ENCODE measurements at regions not wholly inside any gene's neighbourhood (a gene's known extent, or its start where the extent isn't known, plus 50 kb on each side); places are given as distances from the start of the nearest gene placed in this dataset.
"Not testable (repeated sequence)": the region's sequence is repeated elsewhere in the genome, so short reads cannot be mapped to it uniquely, and the experiment has no call there.

DNA sequence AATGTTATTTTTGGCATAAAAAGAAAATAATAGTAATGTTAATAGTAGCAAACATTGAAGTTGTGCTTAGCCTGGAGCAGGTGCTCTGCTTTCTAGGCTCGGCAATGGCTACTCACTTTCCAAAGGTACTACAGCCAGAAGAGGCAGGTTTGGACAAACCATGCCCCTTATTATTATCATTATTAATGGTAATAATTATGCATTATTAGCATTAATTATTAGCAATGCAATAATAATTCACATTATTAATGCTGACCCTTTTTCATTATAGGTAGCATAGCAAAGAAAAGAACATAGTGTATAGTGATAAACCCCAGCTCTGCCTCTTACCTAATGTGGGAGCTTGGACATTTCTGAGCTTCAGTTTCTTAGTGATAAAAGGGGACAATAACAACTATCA is 171.4 kb downstream of the EDEM1 start:
- Histone ChIP-seq H3K4me2 (ENCODE audit: low read length) (no peak overlapping the region), H3F3A (ENCODE audit: insufficient read depth, low read length, poor library complexity, severe bottlenecking) (no peaks in the 10 kb centered on the region), H4K20me1 (ENCODE audit: insufficient read depth) (no peaks in the 10 kb centered on the region), H3K36me3 (ENCODE audit: insufficient read depth, low read length) (no peaks in the 10 kb centered on the region), H2AFZ (ENCODE audit: low read depth, low read length) (no peak overlapping the region), H3K9me2 (ENCODE audit: insufficient read depth, low read length) (no peaks in the 10 kb centered on the region), H3K27me3 (ENCODE audit: insufficient read depth, low read depth, low read length) (no peaks in the 10 kb centered on the region), H3K9ac (ENCODE audit: low read length) (no peak overlapping the region), H3K79me2 (replicated peaks; ENCODE audit: insufficient read depth, low read length) (no peaks in the 10 kb centered on the region), H3K27ac (ENCODE audit: low read length) (no peak overlapping the region), H3K4me3 (ENCODE audit: low read length) (no peak overlapping the region), H3K9me3 (ENCODE audit: low read length) (no peaks in the 10 kb centered on the region)
- TF ChIP-seq RAD21 (conservative IDR thresholded peaks at IDR 0.05) (no peak), TAF1 (IDR thresholded peaks at IDR 0.05; ENCODE audit: low read depth) (no peak), SMC3 (conservative IDR thresholded peaks at IDR 0.05; ENCODE audit: poor library complexity) (no peak), EZH2 (IDR thresholded peaks at IDR 0.05; ENCODE audit: borderline replicate concordance, insufficient read depth, low read length, poor library complexity, severe bottlenecking) (no peak), POLR2AphosphoS5 (IDR thresholded peaks at IDR 0.05) (no peak), MXI1 (conservative IDR thresholded peaks at IDR 0.05; ENCODE audit: poor library complexity, severe bottlenecking) (no peak)
- TF ChIP-seq, protein P1, sequence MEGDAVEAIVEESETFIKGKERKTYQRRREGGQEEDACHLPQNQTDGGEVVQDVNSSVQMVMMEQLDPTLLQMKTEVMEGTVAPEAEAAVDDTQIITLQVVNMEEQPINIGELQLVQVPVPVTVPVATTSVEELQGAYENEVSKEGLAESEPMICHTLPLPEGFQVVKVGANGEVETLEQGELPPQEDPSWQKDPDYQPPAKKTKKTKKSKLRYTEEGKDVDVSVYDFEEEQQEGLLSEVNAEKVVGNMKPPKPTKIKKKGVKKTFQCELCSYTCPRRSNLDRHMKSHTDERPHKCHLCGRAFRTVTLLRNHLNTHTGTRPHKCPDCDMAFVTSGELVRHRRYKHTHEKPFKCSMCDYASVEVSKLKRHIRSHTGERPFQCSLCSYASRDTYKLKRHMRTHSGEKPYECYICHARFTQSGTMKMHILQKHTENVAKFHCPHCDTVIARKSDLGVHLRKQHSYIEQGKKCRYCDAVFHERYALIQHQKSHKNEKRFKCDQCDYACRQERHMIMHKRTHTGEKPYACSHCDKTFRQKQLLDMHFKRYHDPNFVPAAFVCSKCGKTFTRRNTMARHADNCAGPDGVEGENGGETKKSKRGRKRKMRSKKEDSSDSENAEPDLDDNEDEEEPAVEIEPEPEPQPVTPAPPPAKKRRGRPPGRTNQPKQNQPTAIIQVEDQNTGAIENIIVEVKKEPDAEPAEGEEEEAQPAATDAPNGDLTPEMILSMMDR (IDR thresholded peaks at IDR 0.05; ENCODE audit: poor library complexity, severe bottlenecking), result no peak

DNA sequence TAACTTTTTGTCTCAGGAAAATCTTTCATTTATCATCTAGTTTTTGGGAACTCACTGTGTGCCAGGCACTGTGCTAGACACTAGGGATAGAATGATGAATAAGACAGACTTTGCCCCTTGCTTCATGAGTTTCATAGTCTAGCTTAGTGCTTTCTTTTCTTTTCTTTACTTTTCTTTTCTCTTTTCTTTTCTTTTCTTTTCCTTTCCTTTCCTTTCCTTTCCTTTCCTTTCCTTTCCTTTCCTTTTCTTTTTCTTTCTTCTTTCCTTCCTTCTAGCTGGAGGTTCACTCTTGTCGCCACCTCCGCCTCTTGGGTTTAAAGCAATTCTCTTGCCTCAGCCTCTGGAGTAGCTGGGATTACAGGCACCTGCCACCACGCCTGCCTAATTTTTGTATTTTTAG is 172.9 kb downstream of the EDEM1 start:
- H3K9me3 ChIP-seq (ENCODE audit: low read length), result no peaks in the 10 kb centered on the region
- no peaks in the 10 kb centered on the region for H3K79me2 ChIP-seq (replicated peaks; ENCODE audit: insufficient read depth, low read length)
- no peak overlapping the region for H3K27ac ChIP-seq (ENCODE audit: low read length)
- no peak overlapping the region for H2AFZ ChIP-seq (ENCODE audit: low read depth, low read length)
- no peaks in the 10 kb centered on the region for H4K20me1 ChIP-seq (ENCODE audit: insufficient read depth)
- no peaks in the 10 kb centered on the region for H3K27me3 ChIP-seq (ENCODE audit: insufficient read depth, low read depth, low read length)
- no peak overlapping the region for H3K9ac ChIP-seq (ENCODE audit: low read length)
- no peak overlapping the region for H3K4me3 ChIP-seq (ENCODE audit: low read length)
- H3K4me2 ChIP-seq (ENCODE audit: low read length), result no peak overlapping the region
- TF ChIP-seq SMC3 (conservative IDR thresholded peaks at IDR 0.05; ENCODE audit: poor library complexity) (no peak), POLR2AphosphoS5 (IDR thresholded peaks at IDR 0.05) (no peak)
- H3K9me2 ChIP-seq (ENCODE audit: insufficient read depth, low read length), result no peaks in the 10 kb centered on the region
- H3F3A ChIP-seq (ENCODE audit: insufficient read depth, low read length, poor library complexity, severe bottlenecking), result no peaks in the 10 kb centered on the region
- H3K36me3 ChIP-seq (ENCODE audit: insufficient read depth, low read length), result no peaks in the 10 kb centered on the region

DNA sequence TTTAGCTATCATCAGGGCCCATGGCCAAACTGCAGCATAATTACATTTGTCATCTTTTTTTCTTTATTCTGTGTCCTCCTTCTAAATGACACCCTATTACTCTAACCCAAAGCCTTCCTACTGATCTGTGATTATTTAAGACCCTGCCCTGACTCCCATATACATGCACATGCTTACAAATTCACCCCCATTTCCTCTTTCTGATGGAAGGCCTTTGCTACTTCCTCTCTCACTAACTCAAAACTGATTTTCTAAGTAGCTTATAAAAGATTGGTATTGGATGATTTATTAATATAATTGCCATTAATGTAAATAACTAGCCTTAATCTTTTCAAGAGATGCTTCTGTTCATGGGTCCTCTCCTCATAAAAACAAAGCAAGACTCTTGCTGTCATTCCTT is 179.2 kb downstream of the EDEM1 start:
- Histone ChIP-seq H3K27me3 (ENCODE audit: insufficient read depth, low read depth, low read length) (no peaks in the 10 kb centered on the region), H2AFZ (ENCODE audit: low read depth, low read length) (no peak overlapping the region), H3K9me2 (ENCODE audit: insufficient read depth, low read length) (no peaks in the 10 kb centered on the region), H3K27ac (ENCODE audit: low read length) (no peak overlapping the region), H3K4me3 (ENCODE audit: low read length) (no peak overlapping the region), H3K9me3 (ENCODE audit: low read length) (no peaks in the 10 kb centered on the region), H4K20me1 (ENCODE audit: insufficient read depth) (no peaks in the 10 kb centered on the region), H3F3A (ENCODE audit: insufficient read depth, low read length, poor library complexity, severe bottlenecking) (no peaks in the 10 kb centered on the region), H3K9ac (ENCODE audit: low read length) (no peak overlapping the region), H3K4me2 (ENCODE audit: low read length) (no peak overlapping the region), H3K36me3 (ENCODE audit: insufficient read depth, low read length) (no peaks in the 10 kb centered on the region), H3K79me2 (replicated peaks; ENCODE audit: insufficient read depth, low read length) (no peaks in the 10 kb centered on the region)
- no peak for TF ChIP-seq EP300 (conservative IDR thresholded peaks at IDR 0.05; ENCODE audit: poor library complexity, severe bottlenecking)

DNA sequence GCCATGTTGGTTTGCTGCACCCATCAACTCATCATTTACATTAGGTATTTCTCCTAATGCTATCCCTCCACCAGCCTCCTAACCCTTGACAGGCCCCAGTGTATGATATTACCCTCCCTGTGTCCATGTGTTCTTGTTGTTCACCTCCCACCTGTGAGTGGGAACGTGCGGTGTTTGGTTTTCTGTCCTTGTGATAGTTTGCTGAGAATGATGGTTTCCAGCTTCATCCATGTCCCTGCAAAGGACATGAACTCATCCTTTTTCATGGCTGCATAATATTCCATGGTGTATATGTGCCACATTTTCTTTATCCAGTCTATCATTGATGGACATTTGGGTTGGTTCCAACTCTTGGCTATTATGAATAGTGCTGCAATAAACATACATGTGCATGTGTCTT is 184.0 kb downstream of the EDEM1 start:
- H3K27ac ChIP-seq (ENCODE audit: low read length); H3K9ac ChIP-seq (ENCODE audit: low read length); H3K4me2 ChIP-seq (ENCODE audit: low read length); H3K4me3 ChIP-seq (ENCODE audit: low read length); H3K36me3 ChIP-seq (ENCODE audit: insufficient read depth, low read length); H3K79me2 ChIP-seq (replicated peaks; ENCODE audit: insufficient read depth, low read length); H3K9me3 ChIP-seq (ENCODE audit: low read length); H2AFZ ChIP-seq (ENCODE audit: low read depth, low read length); H3F3A ChIP-seq (ENCODE audit: insufficient read depth, low read length, poor library complexity, severe bottlenecking); H3K27me3 ChIP-seq (ENCODE audit: insufficient read depth, low read depth, low read length); H3K9me2 ChIP-seq (ENCODE audit: insufficient read depth, low read length); H4K20me1 ChIP-seq (ENCODE audit: insufficient read depth): not testable (repeated sequence)
